CD4-positive, alpha-beta T cell treated with Interleukin-4 for 4 hours (primary cell): ENCODE measurements at regions not wholly inside any gene's neighbourhood (a gene's known extent, or its start where the extent isn't known, plus 50 kb on each side); places are given as distances from the start of the nearest gene placed in this dataset.
"Not testable (repeated sequence)": the region's sequence is repeated elsewhere in the genome, so short reads cannot be mapped to it uniquely, and the experiment has no call there.

Experiments
- DNase-seq: peaks from one replicate; pipeline ENCODE4 v3.0.0-alpha.2; 2020

DNA sequence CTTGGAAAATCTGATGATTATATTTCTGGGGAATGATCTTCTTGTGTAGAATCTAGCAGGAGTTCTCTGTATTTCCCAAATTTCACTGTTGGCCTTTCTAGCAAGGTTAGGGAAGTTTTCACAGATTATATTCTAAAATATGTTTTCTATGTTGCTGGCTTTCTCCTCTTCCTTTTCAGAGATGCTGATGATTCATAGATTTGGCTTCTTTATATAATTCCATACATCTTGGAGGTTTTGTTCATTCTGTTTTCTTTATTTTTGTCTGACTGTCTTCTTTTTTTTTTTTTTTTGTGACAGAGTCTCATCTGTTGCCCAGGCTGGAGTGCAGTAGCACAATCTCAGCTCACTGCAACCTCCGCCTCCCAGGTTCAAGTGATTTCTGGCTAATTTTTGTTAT lies 957.9 kb upstream of the SLIT2 start:
- DNase-seq, result no peak

DNA sequence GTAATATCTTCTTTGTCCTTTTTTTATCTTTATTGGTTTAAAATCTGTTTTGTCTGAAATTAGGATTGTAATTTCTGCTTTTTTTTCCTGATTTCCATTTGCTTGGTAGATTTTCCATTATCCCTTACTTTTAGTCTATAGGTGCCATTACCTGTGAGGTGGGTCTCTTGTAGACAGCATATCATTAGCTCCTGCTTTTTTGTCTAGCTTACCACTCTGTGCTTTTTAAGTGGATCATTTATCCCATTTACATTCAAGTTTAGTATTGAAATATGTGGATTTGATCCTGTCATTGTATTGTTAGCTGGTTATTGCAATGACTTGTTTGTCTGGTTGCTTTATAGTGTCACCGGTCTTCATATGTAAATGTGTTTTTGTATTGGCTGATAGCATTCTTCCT lies 958.6 kb upstream of the SLIT2 start:
- DNase-seq, result no peak

DNA sequence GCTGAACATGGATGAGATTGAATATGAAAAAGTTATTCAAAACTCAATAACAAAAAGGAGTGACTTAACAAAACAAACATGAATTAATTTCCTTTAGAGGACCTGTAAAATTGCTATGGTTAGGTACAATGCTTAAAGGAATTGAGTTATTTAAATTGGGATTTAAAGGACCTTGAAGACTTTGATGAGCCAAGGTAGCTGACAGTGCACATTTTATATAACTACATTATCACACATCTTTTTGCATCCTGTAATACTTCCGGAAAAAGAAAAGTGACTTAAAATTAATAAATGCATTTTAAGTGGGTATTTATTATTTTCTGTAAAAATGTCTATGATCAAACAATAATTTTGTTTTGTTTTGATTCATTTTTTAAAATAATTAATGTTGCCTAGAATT lies 964.8 kb upstream of the SLIT2 start:
- no peak for DNase-seq

DNA sequence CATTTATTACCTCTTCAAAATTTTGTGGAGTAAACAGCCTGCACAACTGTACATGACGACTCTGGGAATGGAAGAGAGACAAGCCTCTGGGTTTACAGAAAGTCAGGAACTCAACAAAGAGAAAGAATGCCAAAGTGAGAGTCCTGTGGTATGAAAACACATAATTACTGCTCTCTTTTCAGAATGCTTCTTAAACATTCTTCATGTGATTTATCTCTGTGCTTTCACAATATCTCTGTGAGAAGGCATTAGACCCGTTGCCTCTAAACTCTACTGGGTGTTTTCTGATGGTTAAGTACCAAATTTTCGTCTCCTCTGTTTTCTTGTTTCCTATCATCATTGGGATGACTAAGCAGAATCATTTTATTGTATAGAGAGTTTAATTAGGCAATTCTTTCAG lies 966.6 kb upstream of the SLIT2 start:
- no peak for DNase-seq

DNA sequence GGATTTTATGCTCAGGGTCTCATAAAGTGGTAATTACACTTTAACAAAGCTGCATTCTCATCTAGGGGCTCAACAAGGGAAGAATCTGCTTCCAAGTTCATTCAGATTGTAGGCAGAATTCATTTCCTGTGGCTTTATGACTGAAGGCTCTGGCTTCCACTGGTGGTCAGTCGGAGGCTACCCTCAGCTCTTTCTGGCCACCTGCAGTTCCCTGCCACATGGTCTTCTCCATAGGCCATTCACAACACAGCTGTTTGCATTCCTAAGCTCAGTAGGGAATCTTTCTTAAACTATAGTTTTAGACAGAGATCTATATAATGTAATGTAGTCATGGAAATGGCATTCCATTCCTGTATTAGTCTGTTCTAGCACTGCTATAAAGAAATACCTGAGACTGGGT lies 973.0 kb upstream of the SLIT2 start:
- DNase-seq, result no peak

DNA sequence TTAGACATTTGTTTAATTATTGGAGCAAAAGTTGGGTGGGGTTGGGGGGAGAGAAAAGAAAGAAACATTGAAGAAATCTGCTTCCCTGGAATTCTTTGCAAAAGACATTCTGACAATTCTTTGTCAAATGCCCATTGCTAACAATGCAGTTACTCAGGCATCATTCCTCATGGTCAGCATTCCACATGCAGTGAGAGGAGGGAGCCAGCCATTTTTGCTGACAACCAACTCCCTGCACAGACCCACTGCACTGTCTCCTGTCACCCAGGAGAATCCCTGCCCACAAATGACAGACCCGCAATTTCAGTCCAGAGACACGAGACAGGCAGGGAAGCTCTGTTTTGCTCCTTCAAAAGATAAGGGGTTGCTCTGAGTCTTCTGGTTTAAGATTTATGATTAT lies 985.1 kb upstream of the SLIT2 start:
- no peak for DNase-seq

DNA sequence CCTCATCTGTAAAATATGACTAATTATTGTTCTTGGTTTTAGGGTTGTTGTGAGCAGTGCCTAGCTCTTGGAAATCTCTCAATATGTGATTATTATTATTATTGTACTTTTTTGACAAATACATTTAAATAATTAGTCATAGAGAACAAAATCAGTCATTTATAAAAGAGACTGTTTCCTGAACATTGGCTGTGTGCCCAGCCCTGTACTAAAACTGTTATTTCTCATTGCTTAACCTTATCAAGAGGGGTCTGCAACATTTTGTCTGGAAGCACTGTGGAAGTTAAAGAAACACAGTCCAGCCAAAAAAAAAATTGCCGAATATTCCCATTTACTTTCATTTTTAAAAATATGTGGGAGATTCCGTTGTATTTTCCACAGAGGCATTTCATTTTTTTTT lies 989.2 kb upstream of the SLIT2 start:
- no peak for DNase-seq

DNA sequence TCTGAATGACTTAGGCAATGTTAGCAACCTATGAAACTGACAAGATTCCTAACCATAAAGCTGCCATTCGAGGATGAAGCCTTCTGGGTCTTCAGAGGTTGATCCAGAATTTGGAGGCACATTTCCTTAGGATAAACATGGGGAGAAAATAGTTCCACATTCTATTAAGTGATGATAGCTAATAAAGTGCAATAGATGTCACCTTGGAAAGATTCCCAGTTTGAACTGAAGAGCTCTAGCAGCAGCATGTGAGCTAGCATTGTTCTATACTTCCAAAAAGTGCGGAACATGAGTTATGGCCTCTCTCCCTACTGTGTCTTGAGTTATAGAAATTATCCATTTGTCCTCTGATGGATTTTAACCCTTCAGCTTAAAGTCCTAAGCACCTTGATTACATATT lies 991.4 kb upstream of the SLIT2 start:
- no peak for DNase-seq

DNA sequence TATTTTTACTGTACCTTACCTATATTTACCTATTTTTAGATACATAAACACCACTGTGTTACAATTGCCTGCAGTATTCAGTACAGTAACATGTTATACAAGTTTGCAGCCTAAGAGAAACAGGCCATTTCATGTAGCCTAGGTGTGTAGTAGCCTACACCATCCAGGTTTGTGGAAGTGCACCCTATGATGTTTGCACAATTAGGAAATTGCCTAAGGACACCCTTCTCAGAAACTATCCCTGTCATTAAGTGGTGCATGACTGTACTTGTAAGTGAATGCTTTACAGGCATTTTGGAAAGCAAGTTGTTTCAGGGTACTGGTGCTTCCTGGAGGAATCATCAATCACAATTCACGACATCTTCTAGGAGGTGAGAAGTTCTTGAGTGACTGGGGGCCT lies 991.8 kb upstream of the SLIT2 start:
- no peak for DNase-seq

DNA sequence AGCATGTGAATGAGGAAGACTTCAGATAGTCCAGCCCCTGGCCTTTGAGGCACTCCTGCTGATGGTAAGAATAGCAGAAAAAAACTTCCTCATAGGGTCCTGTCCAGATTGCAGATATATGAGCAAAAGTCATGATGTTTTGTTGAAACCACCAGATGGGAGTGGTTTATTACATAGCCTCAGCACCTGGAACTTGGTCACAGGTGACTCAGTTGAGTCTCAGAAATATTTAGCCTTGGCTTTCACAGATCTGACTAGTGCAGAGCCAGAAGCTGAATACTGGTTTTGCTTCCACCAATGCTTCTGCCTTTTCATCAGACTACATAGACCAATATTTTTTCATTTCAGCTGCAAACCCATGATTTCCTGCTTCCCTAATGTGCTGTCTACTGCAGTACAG lies 994.9 kb upstream of the SLIT2 start:
- DNase-seq, result no peak

DNA sequence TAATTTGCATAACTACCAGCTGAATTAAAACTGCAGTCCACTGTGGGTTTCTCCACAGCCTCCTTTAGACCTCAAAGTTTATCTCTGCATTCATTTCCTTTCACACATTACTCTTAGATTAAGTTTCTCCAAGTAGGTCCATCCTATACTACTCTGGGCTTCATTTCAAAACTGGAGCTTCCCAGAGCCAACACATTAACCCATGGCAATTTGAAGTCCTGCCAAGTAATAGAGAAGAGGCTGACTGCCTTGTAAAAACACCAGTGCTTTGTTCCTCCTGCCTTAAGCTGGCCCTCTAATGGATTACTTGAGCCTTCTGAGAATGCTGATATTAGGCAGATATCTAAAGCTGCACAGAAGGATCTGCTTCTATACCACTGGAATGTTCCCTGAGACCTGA lies 997.2 kb upstream of the SLIT2 start:
- no peak for DNase-seq

DNA sequence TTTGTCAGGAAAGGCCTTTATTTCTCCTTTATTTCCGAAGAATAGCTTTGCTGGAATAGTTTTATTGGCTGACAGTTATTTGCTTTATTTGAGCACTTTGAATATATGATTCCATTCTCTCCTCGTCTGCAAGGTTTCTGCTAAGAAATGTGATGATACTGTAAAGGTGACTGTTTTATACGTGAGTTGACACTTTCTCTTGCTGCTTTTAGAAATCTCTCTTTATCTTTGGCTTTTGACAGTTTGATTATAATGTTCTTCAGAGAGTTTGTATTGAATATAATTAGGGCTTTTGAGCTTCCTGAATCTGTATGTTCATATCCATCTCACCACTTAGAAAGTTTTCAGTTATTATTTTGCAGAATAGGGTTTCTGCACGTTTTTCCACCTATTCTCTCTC lies 1003.7 kb upstream of the SLIT2 start:
- no peak for DNase-seq

DNA sequence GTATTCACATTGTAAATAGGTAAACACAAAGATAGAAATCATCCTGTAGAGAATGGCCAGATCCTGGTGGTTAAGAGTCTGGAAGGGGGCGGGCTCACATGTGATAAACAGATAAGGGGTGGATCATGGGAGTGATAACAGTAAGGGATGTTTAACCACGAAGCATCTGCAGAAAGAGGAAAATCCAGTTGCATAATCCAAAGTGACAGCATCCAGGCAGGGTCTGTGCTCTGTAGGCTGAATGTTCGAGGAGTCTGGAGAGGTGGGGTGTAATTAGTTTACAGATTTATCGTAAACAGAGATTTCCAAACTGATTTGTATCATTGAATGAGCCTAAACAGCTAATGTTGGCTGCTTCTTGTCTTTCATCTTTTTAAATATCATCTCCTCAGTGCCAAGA lies 1009.8 kb upstream of the SLIT2 start:
- no peak for DNase-seq

DNA sequence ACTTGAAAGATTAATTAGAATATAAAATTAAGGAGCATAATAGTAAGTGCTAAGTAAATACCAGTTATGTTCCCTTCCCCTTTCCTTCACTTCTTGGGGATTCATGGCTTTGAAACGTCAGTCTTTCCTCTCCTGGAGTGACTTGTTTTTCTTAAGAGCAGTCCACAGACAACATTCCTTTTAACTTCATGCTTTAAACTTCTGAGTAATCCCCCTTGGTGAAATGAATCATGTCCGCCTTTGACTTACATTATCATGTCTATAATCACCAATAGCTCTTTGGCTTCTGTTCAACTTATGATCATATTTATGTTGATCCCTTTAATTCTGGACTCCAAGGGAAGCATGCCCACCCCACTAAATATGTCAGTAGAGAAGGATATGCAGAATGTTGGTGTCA lies 1012.1 kb upstream of the SLIT2 start:
- no peak for DNase-seq

DNA sequence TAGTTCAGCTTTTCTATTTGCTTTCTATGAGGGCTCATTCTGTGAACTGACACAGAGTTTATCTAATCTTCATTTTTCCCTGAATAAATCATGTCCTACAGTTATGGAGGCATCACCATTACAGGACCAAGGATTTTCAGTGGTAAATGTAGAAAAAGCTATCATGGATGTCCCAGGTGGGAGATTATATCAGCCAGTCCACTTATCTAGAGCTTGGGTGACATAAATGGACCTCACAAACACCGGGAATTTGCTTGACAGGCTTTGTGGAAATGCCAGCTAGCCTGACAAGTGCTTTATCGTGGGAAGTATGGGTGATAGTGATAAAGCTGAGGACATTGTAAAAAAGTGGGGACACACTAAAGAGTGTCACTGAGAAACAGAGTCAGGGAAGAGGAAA lies 1015.2 kb upstream of the SLIT2 start:
- DNase-seq, result no peak

DNA sequence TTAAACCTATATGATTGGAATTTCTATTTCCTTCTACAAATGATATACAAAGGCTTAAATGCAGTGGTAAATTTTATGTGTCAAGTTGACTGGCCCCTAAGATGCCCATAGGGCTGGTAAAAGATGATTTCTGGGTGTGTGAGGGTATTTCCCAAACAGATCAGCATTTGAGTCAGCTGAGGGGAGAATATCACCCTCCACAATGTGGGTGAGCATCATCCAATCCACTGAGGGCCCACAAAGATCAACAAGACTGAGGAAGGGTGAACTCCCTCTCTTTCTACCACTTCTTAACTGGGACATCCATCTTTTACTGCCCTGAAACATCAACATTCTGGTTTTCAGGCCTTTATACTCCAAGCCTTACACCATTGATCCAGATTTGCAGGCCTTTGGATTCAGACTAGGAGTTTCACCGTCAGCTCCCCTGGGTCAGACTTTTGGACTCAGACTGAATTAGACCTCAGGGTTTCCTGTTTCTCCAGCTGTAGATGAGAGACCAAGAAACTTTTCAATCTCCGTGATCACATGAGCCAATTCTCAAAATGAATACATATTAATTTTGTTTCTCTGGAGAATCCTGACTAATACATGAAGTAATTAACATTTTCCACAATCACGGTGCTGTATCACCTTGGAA lies 1020.7 kb upstream of the SLIT2 start:
- DNase-seq, result no peak

DNA sequence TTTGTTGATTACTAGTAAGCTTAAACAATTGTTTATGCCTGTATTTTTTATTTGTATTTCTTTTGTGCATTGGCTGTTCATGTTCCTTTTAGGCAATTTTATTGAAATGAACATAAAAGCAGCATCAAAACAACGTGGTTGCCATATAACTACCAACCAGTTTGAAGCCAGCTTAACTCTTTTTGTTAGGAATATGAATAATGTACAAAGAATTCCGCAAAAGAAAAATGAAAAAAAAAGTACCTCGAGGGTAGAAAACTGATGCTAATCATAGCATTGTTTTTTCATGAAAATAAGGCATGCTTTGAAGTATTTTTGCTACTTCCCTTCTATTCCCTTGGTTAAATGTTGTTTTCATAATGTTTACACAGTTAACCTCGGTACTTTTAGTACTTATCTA lies 1024.0 kb upstream of the SLIT2 start:
- DNase-seq, result no peak

DNA sequence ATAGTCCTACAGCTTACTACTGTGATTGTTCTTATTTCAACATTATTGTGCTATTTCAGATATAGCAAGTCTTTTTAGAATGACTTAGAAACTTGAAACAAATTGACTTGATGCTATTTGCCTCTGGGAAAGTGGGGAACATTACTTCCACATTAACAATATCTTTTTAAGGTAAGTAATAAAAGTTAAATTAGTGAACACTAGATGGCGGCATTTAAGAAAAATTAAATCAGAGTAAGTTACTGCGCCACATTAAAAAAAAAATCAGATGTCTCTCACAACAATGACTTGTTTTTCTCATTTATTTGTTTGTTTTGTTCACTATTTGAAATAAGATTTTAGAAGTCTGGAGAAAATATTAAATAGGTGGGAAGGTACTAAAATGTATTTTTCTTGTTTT lies 1026.9 kb upstream of the SLIT2 start:
- DNase-seq, result no peak

DNA sequence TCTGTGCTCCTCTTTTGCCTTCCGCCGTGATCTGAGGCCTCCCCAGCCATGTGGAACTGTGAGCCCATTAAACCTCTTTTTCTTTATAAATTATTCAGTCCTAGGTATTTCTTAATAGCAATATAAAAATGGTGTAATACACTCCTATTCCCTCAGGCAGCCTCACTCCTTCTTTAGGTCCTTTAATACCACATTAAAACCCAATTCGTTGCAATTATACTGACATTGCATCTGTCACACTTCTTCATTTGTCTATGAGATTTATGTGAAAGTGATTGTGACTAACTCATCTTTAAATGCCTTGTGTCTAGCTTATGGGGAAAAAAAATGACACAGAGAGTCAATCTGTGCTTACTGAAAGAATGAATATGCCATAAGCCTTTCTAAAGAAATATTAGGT lies 1035.2 kb upstream of the SLIT2 start:
- no peak for DNase-seq

DNA sequence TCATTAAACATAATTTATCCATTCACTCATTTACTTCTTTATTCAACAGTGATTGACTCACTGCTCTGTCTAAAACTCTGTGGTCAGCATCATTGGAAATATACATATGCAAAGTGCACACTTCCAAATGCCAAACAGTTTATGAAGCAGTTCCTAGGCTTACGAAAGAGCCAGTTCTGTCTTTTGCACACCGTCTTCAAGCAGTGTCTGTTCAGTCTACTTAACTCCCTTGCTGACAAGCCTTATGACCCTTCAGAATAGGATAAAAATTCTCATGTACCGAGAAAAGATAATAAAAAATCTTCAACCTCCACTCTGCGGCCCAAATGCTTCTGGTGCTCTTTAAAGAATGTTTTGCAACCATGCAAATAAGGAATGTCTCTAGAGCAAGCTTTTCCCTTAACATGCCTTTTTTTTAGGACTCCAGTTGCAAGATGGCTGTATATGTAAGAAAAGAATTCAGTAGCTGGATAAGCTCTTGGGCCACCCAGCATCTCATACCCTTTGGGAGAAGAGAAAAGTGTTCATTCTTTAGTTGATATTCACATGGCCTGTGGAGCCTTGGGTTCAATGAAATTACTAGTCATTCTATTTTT lies 1037.0 kb upstream of the SLIT2 start:
- DNase-seq, result no peak

DNA sequence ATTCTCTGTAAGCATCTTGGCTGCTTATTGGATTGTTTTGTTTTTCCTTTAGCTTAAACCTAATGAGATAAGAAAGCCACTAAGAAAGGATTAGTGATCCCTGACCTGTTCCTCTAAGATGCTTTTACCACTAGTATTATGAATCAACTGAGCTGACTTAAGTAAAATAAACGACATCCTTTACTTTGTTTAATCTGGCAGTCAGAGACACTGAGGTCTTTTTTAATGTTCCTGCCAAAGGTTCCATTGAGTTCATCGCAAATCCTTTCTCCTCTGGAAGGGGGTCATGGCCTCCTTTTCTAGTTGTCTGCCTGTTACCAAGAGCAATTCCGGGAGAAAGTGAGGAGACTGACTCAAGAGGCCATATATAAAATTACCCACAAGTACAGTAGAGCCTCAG lies 1038.3 kb upstream of the SLIT2 start:
- no peak for DNase-seq

DNA sequence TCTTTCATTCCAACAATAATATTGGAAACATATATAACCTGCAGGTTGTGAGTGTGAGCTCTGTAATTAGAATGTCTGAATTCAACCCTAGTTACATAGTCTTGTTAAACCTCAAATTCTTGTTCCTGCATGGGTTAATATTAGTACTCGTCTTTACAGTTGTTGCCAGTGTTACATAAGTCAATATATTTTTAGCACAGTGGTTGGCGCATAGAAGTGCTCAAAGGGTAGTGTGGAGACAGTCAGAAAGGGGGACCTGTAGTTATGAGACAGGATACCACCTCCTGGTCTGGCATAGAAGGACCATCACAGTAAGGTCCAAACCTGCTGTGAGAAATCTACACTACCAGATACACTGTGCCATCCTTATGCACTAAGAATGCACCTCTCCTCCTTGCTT lies 1045.9 kb upstream of the SLIT2 start:
- no peak for DNase-seq

DNA sequence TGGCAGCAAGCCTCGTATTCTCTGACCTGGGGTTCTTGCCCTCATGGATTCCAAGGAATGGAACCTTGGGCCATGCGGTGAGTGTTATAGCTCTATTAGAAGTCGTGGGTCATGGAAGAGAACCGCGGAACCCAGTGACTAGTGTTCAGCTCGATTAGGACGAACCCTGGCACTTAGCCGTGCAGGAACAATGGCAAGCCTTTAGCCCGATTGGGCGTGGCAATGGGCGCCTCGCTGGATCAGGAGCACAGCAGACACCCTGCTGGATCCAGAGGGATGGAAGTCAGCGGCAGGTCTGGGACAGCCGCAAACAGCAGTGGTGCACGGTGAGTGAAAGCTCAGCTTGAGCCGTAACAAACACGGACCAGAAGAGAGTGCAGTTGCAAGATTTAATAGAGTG lies 1053.9 kb upstream of the SLIT2 start:
- not testable (repeated sequence) for DNase-seq

DNA sequence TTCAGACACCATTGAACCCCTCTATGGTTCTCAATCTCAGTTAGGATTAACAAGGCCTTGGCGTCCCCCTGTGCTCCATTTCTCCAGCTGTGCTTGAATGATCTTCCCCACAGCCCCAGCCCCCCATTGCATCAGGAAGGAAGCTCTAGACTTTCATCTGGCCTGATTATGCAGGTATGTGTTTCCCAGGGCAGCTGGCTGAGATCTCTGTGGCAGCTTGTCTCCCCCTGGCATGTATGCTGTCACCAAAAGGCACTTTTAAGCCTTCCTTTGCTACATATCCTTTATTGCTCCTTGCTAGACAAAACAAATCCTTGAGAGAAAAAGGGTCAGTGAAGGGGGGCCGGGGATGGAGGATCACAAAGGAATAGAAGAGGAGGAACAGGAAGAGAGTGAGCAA lies 1056.0 kb upstream of the SLIT2 start:
- no peak for DNase-seq

DNA sequence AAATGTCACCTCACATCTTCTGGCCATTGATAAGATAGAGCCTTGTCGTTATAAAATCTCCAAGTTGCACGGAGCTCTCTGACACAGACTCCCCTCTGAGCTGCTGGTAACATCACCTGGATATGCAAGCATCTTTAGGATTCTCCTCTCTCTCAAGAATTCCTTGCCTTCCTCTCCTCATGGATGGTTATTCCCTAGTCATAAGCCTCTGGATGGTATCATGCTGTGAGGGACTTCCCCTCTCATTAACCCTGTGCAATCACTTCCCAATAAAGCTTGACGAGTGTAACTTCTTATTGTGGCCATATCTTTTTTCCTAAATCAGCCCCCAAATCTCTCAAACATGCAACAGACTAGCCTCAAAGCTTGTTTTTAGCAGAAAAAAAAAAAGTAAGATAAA lies 1057.0 kb upstream of the SLIT2 start:
- no peak for DNase-seq
